A673 (cell line): ENCODE measurements at regions not wholly inside any gene's neighbourhood (a gene's known extent, or its start where the extent isn't known, plus 50 kb on each side); places are given as distances from the start of the nearest gene placed in this dataset.

ENCODE experiments used
- EZH2 ChIP-seq: fragments of 200-600 bp; sonication (generic); IDR thresholded peaks from 2 replicates; pipeline ENCODE4 v1.6.1; 2017; ENCODE audit warnings: borderline replicate concordance, low read depth, mild to moderate bottlenecking, mixed read lengths, antibody characterized with exemption, low read length; ENCODE audit not compliant: poor library complexity, severe bottlenecking
- TF ChIP-seq, protein P1 (sequence below): fragments of 300-800, 200-600 bp; sonication (generic); conservative IDR thresholded peaks from 2 replicates; pipeline ENCODE4 v1.5.1; 2017; ENCODE audit warnings: low read depth, mild to moderate bottlenecking, antibody characterized with exemption, low read length, moderate library complexity, mixed read lengths

DNA sequence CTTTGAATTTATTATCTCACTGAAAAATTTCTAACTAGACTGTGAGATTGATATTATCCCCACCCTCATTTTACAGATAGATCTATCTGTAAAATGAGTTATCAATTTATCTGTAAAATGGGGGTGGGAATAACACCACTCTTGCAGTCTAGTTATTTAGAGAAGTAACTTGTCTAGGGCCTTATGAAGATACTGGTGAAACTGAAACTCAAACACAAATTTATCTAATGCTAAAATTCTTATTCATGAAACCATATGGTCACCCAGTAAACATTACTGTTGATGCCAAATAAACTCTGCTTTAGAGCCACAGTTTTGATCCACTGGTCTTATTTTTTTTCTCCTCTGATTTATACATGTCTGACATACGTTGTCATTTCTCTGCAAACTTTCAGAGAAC lies 52.1 kb upstream of the SMIM36 start:
- TF ChIP-seq, protein P1, sequence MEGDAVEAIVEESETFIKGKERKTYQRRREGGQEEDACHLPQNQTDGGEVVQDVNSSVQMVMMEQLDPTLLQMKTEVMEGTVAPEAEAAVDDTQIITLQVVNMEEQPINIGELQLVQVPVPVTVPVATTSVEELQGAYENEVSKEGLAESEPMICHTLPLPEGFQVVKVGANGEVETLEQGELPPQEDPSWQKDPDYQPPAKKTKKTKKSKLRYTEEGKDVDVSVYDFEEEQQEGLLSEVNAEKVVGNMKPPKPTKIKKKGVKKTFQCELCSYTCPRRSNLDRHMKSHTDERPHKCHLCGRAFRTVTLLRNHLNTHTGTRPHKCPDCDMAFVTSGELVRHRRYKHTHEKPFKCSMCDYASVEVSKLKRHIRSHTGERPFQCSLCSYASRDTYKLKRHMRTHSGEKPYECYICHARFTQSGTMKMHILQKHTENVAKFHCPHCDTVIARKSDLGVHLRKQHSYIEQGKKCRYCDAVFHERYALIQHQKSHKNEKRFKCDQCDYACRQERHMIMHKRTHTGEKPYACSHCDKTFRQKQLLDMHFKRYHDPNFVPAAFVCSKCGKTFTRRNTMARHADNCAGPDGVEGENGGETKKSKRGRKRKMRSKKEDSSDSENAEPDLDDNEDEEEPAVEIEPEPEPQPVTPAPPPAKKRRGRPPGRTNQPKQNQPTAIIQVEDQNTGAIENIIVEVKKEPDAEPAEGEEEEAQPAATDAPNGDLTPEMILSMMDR, result no peak
- TF ChIP-seq EZH2, result no peak
